HG03064 (cell line): ENCODE measurements at regions not wholly inside any gene's neighbourhood (a gene's known extent, or its start where the extent isn't known, plus 50 kb on each side); places are given as distances from the start of the nearest gene placed in this dataset.
"Not testable (repeated sequence)": the region's sequence is repeated elsewhere in the genome, so short reads cannot be mapped to it uniquely, and the experiment has no call there.

Experiments used
- ATAC-seq: cut with Tn5 transposase; IDR thresholded peaks from one replicate; pipeline ENCODE4 v1.9.1; 2021; ENCODE audit warnings: low read depth; ENCODE audit not compliant: unreplicated experiment

DNA sequence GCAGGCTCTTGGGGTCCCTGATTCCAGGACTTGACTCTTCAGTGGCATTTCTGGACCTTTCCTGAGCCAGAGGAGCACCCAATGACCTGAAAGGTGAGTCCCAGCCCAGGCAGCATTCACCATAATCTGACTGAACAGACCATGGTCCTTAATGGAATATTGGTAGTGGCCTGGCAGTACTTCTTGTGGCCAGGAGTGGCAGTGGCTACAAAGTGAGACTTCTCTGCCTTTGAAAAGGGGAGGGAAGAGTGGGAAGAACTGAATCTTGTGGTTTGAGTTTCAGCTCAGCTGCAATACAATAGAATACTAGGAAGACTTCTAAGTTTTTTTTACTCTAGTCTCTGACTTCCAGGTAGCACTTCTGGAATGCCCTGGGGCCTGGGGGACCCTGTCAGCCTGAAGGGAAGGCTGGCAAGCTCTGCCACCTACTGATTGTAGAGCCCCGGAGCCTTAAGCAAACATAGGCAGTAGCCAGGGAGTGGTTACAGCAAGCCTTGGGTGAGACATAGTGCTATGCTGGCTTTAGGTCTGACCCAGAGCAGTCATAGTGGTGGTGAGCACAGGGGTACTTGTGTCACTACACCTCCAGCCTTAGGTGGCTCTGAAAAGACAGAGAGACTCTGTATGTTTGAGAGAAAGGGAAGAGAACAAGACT, 674.2 kb upstream of the MANEA start:
- no peak for ATAC-seq

DNA sequence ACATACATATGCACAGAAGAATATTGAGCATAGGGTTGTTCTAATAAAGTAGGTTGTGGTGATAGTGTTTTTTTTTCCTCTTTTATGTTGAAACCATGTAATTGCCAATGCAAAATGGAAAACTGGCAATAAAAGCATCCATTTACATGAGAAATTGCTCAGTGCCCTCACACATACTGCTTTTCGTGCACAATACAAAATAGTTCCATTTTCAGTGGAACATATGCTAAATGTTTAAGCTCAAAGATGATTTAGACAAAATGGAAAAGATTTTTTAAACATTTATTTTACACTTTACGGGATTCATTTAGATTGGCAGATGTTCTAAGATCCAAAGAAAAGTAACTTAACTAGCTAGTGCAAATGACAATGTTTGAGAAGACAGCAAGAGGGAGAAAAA, 678.1 kb upstream of the MANEA start:
- ATAC-seq, result no peak

DNA sequence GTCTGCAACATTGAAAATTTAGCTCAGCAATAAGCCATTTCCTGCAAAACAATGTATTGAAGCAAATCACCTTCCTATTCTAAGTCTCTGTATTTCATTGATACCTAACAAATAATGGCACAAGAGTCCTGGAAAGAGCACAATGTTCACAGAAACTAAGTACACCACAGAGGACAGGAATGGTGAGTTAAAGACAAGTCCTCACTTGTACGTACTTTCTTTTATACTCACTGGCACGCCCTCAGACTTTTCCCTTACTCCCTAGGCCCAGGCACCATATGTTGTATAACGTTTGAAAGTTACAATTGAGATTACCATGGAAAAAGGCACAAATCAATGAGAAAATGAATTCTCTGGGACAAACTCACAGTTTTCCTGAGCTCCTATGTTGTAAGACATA, 683.0 kb upstream of the MANEA start:
- ATAC-seq, result no peak

DNA sequence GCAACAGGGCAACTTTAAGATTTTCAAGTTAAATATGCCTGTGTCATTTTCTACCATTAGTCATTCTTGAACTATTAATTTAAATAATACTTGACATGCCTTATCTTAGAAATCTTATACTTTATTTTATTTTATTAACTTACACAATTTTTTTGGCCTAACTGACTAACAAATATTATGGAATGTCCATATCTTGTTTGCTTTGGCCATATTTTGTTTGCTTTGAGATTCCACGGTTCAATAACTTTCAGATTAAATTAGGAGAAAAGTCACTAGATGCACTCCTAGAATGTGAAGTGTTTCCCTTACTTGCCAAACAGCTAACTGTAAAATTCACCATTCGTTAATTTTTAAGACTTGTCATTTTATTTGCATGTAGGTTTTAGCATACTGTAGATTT, 684.0 kb upstream of the MANEA start:
- no peak for ATAC-seq

DNA sequence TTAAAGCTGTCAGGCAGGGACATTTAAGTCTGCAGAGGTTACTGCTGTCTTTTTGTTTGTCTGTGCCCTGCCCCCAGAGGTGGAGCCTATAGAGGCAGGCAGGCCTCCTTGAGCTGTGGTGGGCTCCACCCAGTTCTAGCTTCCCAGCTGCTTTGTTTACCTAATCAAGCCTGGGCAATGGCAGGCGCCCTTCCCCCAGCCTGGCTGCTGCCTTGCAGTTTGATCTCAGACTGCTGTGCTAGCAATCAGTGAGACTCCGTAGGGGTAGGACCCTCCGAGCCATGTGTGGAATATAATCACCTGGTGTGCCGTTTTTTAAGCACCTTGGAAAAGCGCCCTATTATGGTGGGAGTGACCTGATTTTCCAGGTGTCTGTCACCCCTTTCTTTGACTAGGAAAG, 703.5 kb upstream of the MANEA start:
- not testable (repeated sequence) for ATAC-seq

DNA sequence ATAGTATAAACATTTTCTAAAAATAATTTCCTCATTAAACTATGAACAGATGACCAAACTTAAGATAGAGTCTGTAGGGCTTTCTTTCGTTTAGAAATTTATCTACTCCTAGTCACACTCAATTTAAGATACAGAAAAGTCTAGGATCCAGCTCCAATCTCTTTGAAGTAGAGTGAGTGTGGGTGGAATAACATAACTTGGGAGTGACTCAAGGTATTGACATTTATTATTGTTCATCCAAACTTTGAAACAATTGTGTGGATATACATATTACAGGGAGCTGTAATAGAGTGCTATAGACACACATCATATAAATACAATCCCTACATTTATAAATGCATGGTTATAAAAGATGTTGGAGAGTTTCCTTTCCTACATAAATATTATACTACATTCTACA, 715.2 kb upstream of the MANEA start:
- ATAC-seq, result no peak

DNA sequence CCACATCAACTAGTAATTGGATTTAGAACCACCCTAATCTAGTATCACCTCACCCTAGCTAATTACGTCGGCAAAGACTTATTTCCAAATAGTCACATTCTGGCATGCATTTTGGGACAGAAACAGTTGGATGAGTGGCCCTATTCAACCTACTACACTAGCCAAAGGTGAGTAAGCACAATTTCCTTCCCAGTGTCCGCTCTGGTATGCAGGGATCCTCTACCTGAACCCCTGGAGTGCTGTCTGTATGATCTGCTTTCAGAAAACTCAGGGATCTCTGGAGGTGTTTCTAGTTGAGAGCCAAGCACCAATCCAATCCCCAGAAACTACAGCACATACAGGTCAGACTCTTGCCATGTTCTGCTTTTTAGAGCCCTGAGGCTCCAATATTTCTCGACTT, 717.4 kb upstream of the MANEA start:
- ATAC-seq, result no peak

DNA sequence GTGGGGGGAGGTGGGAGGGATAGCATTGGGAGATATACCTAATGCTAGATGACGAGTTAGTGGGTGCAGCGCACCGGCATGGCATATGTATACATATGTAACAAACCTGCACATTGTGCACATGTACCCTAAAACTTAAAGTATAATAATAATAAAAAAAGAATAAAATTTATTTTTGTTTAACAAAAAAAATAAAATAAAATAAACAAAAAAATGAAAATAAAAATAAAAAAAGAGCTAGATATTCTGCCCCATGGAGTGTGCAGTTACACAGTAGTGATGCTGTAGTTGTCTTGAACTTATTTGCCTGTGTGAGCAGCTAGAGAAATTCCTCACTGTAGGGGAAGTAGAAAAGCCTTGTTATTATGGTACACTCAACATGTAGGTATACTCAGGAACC, 720.3 kb upstream of the MANEA start:
- ATAC-seq, result not testable (repeated sequence)

DNA sequence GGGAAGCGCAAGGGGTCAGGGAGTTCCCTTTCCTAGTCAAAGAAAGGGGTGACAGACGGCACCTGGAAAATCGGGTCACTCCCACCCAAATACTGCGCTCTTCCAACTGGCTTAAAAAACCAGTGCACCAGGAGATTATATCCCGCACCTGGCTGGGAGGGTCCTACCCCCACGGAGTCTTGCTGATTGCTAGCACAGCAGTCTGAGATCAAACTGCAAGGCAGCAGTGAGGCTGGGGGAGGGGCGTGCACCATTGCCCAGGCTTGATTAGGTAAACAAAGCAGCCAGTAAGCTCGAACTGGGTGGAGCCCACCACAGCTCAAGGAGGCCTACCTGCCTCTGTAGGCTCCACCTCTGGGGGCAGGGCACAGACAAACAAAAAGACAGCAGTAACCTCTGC, 726.0 kb upstream of the MANEA start:
- not testable (repeated sequence) for ATAC-seq

DNA sequence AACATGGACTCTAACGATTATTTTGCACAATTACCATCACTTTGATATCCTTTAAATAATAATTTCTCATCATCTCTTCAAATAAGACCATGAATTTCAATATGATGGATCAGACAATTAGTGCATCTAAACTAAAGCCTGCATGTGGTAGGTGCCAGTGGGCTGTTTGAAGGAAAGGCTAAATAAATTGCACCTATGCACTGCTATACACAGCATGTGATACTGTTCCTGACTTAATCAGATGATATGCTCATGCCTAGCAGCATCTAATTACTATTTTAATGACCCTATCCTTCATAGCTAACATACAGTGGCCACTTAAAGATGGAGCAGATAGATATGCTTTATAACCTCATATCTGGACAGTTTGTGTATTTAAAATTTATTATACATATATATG, 731.6 kb upstream of the MANEA start:
- no peak for ATAC-seq

DNA sequence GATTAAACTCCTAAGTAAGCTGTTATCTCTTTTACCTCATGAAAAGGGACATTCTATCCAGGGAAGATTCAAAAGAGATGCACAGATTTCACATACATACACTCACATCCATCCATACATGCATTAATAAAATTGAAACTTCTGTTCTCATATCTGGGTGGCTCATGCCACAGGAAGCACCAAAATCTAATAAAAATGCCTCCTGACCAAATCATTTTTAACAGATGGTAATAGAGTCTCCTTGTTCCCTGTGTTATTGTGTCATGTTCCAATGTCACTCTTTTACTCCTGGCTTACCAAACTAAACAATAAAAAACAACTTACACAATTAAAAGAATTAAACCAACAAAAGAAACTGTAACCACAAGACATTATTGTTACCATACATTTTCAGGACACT, 742.1 kb upstream of the MANEA start:
- ATAC-seq, result no peak

DNA sequence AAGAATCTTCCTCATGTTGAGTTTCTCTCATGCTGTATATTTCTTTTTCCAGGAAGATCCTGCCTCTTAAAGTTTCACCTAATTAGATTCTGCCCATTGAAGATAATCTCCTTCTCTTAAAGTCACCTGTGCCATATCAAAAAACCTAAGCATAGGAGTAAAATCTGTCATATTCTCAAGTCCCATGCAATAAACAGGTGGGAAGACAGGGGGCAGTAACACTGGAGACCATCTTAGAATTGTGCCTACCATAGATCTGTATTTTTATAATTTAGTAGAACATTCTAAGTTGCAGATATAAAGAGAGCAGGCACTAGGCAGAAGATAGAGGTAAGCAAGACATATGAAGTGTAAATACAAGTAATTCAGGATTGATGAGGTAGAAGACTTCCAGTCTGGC, 763.5 kb upstream of the MANEA start:
- no peak for ATAC-seq

DNA sequence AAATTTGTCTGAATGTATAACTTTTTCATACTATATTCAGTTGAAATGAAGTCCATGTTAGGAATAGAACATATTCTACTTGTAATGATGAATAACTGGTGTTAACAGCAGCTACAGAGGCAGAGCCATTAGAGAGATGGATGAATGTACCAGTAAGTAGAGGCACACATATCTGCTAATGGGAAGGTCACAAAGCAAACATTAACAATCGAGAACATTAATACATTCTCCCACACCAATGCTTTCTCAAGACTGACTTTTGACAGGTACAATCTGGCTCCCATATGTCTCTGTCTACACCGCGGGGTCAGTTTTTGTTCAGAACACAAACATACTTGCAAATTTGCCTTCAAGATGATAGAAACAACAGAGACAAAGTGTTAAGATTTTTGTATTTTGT, 776.0 kb upstream of the MANEA start:
- no peak for ATAC-seq

DNA sequence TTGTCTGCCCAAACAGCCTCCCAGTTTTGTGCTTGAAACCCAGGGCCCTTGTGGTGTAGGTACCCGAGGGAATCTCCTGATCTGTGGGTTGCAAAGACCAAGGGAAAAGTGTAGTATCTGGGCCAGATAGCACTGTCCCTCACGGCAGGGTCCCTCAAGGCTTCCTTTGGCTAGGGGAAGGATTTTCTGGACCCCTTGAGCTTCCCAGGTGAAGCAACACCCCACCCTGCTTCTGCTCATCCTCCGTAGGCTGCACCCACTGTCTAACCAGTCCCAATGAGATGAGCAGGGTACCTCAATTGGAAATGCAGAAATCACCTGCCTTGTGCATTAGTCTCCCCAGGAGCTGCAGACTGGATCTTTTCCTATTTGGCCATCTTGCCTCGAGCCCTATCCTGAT, 791.8 kb upstream of the MANEA start:
- ATAC-seq, result no peak

DNA sequence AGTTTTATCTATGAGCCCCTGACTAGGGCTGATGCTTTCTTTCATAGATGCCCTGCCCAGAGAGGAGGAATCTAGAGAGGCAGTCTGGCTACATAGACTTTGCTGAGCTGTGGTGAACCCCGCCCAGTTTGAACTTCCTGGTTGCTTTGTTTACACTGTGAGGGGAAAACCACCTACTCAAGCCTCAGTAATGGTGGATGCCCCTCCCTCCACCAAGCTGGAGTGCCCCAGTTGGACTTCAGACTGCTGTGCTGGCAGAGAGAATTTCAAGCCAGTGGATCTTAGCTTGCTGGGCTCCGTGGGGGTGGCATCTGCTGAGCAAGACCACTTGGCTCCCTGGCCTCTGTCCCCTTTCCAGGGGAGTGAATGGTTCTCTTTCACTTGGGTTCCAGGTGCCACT, 792.3 kb upstream of the MANEA start:
- ATAC-seq, result not testable (repeated sequence)

DNA sequence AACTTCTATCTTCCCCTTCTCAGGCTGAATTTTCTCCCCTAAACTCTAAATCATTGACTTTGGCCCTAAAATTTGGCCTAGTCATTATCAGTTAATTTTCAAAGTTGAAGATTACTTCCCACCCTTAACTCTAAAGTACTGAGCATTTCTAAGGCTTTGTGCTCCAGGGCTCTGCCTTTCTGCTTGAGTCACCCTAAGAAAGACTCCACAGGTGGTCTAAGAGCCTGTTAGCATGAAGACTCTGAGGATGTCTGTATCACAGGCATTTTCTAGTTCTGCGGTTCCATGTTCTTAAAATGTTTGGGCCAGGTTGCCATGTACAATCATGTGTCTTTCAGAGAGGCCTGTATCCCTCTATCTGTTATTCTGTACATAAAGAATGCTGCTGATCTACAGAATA, 808.1 kb upstream of the MANEA start:
- no peak for ATAC-seq

DNA sequence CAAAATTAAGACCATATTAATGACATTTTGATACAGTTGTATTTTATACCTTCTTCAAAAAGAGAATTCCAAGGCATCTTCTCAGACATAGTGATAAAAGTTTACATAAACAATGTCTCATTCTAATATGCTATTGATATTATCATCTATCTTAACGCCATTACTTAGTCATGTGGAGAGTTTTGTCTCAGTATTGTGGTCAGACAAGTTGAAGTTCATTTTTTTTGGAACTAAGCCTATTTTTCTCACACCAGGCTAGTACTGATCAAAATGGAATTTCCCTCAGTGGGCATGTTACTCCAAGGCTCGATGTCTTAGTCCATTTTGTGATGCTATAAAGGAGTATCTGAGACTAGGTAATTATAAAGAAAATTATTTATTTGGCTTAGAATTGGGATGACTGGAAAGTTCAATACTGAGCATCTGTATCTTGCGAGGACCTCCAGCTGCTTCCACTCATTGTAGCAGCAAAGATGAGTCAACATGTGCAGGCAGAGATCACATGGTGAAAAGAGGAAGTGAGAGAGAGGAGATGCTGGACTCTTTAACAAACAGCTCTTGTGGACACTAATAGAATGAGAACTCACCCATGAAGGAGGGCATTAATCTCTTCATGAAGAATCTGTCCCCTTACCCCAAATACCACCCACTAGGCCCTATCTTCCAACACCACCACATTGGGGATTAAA, 825.5 kb upstream of the MANEA start:
- ATAC-seq, result peak; percentile 99

DNA sequence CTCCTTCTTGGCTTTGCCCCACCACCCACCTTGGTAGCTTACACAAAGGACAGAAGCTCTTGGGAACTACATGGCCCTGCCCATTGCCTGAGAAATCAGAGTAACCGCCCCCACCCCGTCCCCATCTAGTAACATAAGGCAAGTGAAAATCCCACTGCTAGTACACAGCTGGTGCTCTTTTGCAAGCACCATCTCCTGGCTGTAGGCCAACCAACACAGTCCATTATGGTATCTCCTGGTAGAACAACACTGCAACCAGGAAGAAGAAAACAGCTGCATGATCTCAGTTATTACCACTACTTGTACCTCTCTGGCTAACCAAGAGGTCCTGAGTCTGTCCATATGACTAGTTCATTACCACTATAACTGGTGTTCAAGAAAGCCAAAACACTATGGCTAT, 841.1 kb upstream of the MANEA start:
- no peak for ATAC-seq

DNA sequence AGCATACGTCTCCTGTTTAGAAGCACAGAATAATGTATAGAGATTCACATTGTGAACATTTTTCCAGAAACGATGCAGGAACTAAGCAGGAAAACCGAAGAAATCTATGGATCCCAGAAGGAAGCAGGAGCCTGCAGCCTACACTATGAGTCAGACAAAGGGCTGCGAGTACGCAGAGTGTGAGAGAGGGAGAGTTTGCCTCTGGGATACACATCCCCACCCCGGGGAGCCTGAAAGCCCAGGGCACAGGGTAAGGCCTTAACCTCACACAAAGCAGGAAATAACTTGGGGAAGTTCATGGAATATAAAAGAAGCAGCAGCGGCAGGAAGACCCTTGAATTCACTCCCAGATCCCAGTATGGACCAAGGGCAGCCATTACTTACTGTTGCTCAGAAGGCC, 842.1 kb upstream of the MANEA start:
- ATAC-seq, result no peak

DNA sequence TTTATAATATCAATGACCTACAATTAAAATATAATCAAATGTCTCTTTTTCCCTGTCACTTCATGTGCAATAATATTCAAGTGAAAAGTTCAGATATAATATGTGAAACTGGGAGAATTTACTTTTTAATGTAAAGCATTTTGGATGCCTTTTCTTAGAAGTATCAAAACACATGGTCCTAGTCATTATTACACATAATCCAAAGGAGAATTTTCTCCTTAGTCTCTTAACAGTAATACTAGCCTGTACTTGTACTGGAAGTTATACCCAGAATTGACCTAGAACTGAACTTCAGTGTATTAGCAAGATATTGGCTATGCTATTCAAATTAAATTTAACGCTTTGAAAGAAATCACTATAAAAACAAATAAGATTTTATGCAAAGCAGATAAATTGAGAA, 842.6 kb upstream of the MANEA start:
- ATAC-seq, result no peak

DNA sequence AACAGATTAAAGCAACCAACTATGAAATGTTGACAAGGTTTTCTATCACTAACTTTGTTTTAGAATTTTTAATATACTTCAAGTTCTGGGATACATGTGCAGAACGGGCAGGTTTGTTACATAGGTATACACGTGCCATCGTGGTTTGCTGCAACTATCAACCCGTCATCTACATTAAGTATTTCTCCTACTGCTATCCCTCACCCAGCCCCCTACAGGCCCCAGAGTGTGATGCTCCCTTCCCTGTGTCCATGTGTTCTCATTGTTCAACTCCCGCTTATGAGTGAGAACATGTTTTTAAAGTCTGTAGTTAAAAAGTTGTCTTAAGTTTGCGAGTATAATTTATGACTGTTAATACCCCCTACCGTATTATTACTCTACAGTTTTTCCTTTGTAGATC, 844.3 kb upstream of the MANEA start:
- no peak for ATAC-seq

DNA sequence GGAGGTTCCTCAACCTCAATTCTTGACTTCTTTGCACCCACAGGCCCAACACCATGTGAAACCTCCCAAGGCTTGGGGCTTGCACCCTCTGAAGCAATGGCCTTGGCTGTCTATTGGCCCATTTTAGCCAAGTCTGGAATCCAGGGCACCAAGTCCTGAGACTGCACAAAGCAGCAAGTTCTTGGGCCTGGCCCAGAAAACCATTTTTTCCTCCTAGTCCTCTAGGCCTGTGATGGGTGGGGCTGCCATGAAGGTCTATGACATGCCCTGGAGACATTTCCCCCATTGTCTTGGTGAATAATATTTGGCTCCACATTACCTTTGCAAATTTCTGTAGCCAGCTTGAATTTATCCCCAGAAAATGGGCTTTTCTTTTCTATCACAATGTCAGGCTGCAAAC, 849.6 kb upstream of the MANEA start:
- ATAC-seq, result no peak

DNA sequence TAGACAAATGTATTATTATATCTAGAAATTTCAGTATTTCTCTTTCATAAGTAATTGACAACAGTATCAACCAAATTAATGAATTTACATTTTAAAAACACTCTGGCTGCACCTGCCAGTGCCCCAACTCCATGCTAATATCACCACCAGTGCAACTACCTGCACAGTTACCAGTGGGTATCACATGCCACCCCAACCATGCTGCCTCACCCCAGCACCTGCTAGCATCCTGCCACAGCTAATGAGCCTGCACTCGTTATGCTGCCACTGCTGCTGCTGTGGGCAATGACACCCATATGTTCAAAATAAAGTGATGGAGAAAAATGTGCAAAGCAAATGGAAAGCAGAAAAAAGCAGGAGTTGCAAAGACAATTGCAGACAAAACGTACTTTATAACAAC, 855.9 kb upstream of the MANEA start:
- ATAC-seq, result no peak
